Spleen (tissue), 11 donors: ENCODE measurements at regions not wholly inside any gene's neighbourhood (a gene's known extent, or its start where the extent isn't known, plus 50 kb on each side); places are given as distances from the start of the nearest gene placed in this dataset.

Source experiments
- DNase-seq: peaks from one replicate; pipeline ENCODE4 v3.0.0-alpha.2; 2020
- H3K27ac ChIP-seq, 8 donors: fragments of 200-600 bp; sonication (generic) in 7 of 8; 1 replicate in 4 of 8; 2 replicates in 4 of 8; pipeline versions ENCODE4 v1.5.0 to v1.8.0; 2016 to 2021; ENCODE audit warnings: inconsistent platforms in 4 of 8, mild to moderate bottlenecking in 4 of 8, moderate library complexity in 1 of 8
- H3K27me3 ChIP-seq, 7 donors: fragments of 200-600 bp; sonication (generic) in 6 of 7; replicated peaks in 1 of 7; 1 replicate in 4 of 7; 2 replicates in 3 of 7; pipeline versions ENCODE4 v1.5.0 to v1.8.0; 2016 to 2021; ENCODE audit warnings: inconsistent platforms in 3 of 7, mild to moderate bottlenecking in 1 of 7
- H3K36me3 ChIP-seq, 6 donors: fragments of 200-600 bp; sonication (generic) in 5 of 6; 1 replicate in 4 of 6; 2 replicates in 2 of 6; pipeline versions ENCODE4 v1.5.0 to v1.8.0; 2016 to 2021; ENCODE audit warnings: inconsistent platforms in 2 of 6
- H3K4me1 ChIP-seq, 6 donors: fragments of 200-600 bp; sonication (generic) in 5 of 6; 1 replicate in 3 of 6; 2 replicates in 3 of 6; pipeline versions ENCODE4 v1.5.0 to v1.8.0; 2016 to 2021; ENCODE audit warnings: inconsistent platforms in 3 of 6
- H3K4me3 ChIP-seq, 8 donors: fragments of 200-600 bp; sonication (generic) in 7 of 8; 1 replicate in 4 of 8; 2 replicates in 4 of 8; pipeline versions ENCODE4 v1.5.0 to v1.8.0; 2016 to 2021; ENCODE audit warnings: inconsistent platforms in 4 of 8, mild to moderate bottlenecking in 4 of 8, moderate library complexity in 2 of 8
- H3K9me3 ChIP-seq, 8 donors: fragments of 200-600 bp; sonication (generic) in 7 of 8; 1 replicate in 4 of 8; 2 replicates in 4 of 8; pipeline versions ENCODE4 v1.5.0 to v1.8.0; 2016 to 2021; ENCODE audit warnings: inconsistent platforms in 4 of 8
- CTCF ChIP-seq, 11 experiments: fragments of 200-600 bp in 7 of 11; fragments of 450-650 bp in 4 of 11; sonication (generic) in 4 of 11; IDR thresholded peaks in 8 of 11; conservative IDR thresholded peaks in 3 of 11; 1 replicate in 7 of 11; 2 replicates in 4 of 11; pipeline versions ENCODE4 v1.4.0 to v1.8.0; 2016 to 2021; ENCODE audit warnings: antibody characterized with exemption in 11 of 11, inconsistent platforms in 4 of 11, mild to moderate bottlenecking in 1 of 11
- POLR2A ChIP-seq, 3 donors: fragments of 450-650 bp; IDR thresholded peaks; one replicate each; pipeline ENCODE4 v1.5.1; 2017; ENCODE audit warnings: antibody characterized with exemption in 3 of 3, mild to moderate bottlenecking in 1 of 3
- POLR2AphosphoS5 ChIP-seq, 3 donors: sonication (generic); formaldehyde crosslinking; IDR thresholded peaks; one replicate each; pipeline ENCODE4 v1.5.1; 2017; ENCODE audit warnings: antibody characterized with exemption in 3 of 3
- WGBS, 5 donors: extraction: QIAGEN DNeasy Blood & Tissue Kit in 3 of 5; methylation state at CpG; one replicate each; pipeline versions ENCODE4 v1.1.5 to v1.1.7; 2013 to 2018; 5-methylcytosine and 5-hydroxymethylcytosine counted together
- intact Hi-C: fragments of 100-400 bp; cut with DNase I; formaldehyde crosslinking; loops from one replicate; pipeline ENCODE4 v1.15.0; 2023; ENCODE audit warnings: low total_unique reads
- donor health status: healthy with polysubstance abuse.
- donor health status: DM: no; HTN: no; CAD: no; lungs with moderate emphysema.
- donor health status: DM: no; HTN: no; CAD: no.
- donor health status: Bipolar disorder and iron deficiency.
- donor health status: healthy.
- donor health status: DM: no; HTN: no; CAD: no.
- donor health status: DM: yes; HTN: yes; CAD: no.

- Histone ChIP-seq H3K36me3 (peaks cover 0 to 8% (median 0%) of the 10 kb centered on the region in 6 donors), H3K27me3 (no peaks in the 10 kb centered on the region), H3K9me3 (no peaks in the 10 kb centered on the region), H3K4me1 (peaks cover 0 to 10% (median 0%) of the 10 kb centered on the region in 6 donors), H3K4me3 (no peak overlapping the region), H3K27ac (no peak overlapping the region)
- no peak for TF ChIP-seq CTCF (IDR thresholded peaks at IDR 0.05 in 8 of 11, conservative IDR thresholded peaks at IDR 0.05 in 3 of 11)
- TF ChIP-seq POLR2A (IDR thresholded peaks at IDR 0.05): no peak
- no peak for TF ChIP-seq POLR2AphosphoS5 (IDR thresholded peaks at IDR 0.05)
- 79 to 87% (median 81%) methylated on average over 13 to 15 of the region's 15 CpGs for WGBS, 5 donors
- intact Hi-C loops: no loop called here
- no peak for DNase-seq
Measured at GRCh38 chr16:11412965-11413887, 68.0 kb downstream of the RMI2 start.

GRCh38 chr16:11413907-11414595 is 68.8 kb downstream of the RMI2 start:
- Histone ChIP-seq H3K27me3 (no peaks in the 10 kb centered on the region), H3K36me3 (peaks cover 0 to 8% (median 0%) of the 10 kb centered on the region in 6 donors), H3K4me1 (peaks cover 0 to 10% (median 0%) of the 10 kb centered on the region in 6 donors), H3K9me3 (no peaks in the 10 kb centered on the region), H3K4me3 (no peak overlapping the region), H3K27ac (no peak overlapping the region)
- 83 to 97% (median 91%) methylated on average over 8 to 11 of the region's 11 CpGs for WGBS, 5 donors
- DNase-seq: no peak
- TF ChIP-seq POLR2A (IDR thresholded peaks at IDR 0.05): no peak
- TF ChIP-seq POLR2AphosphoS5 (IDR thresholded peaks at IDR 0.05): peak in 1 of 3 donors; percentile 28
- intact Hi-C loops: no loop called here

- DNase-seq: no peak
- H3K4me3 ChIP-seq: no peak overlapping the region
- no peak for TF ChIP-seq POLR2A (IDR thresholded peaks at IDR 0.05)
- TF ChIP-seq POLR2AphosphoS5 (IDR thresholded peaks at IDR 0.05): no peak
- TF ChIP-seq CTCF (IDR thresholded peaks at IDR 0.05 in 8 of 11, conservative IDR thresholded peaks at IDR 0.05 in 3 of 11): no peak
- no peaks in the 10 kb centered on the region for H3K27me3 ChIP-seq
- peaks cover 0 to 8% (median 0%) of the 10 kb centered on the region in 6 donors for H3K36me3 ChIP-seq
- intact Hi-C loops: no loop called here
- WGBS, 5 donors: 69 to 84% (median 70%) methylated on average over 19 to 21 of the region's 21 CpGs
- H3K9me3 ChIP-seq: no peaks in the 10 kb centered on the region
- no peak overlapping the region for H3K27ac ChIP-seq
- peaks cover 0 to 9% (median 0%) of the 10 kb centered on the region in 6 donors for H3K4me1 ChIP-seq
Measured at GRCh38 chr16:11414815-11415775, 69.8 kb downstream of the RMI2 start.
